HL-60 (cell line): ENCODE measurements at regions not wholly inside any gene's neighbourhood (a gene's known extent, or its start where the extent isn't known, plus 50 kb on each side); places are given as distances from the start of the nearest gene placed in this dataset.

ENCODE experiments used
- DNase-seq, 2 experiments: peaks; one replicate each; pipeline ENCODE4 v3.0.0-alpha.2; 2010 to 2020; ENCODE audit warnings: low read depth in 1 of 2, low spot score in 1 of 2
- H3K27ac ChIP-seq: fragments of 250-450 bp; sonication (Bioruptor Pico); replicated peaks from 2 replicates; pipeline ENCODE4 v1.5.1; 2020; ENCODE audit warnings: mild to moderate bottlenecking, moderate library complexity
- H3K27me3 ChIP-seq: fragments of 250-450 bp; sonication (Bioruptor Pico); 2 replicates; pipeline ENCODE4 v1.5.1; 2021; ENCODE audit warnings: mild to moderate bottlenecking, moderate library complexity; ENCODE audit not compliant: insufficient read depth, poor library complexity, severe bottlenecking
- H3K4me3 ChIP-seq: replicated peaks from 2 replicates; pipeline ENCODE4 v1.5.1; 2011; ENCODE audit warnings: mild to moderate bottlenecking, control low read depth, low read length; ENCODE audit not compliant: insufficient read depth
- GABPA ChIP-seq: IDR thresholded peaks from 2 replicates; pipeline ENCODE4 v1.6.1; 2012; ENCODE audit warnings: low read depth
- POLR2AphosphoS5 ChIP-seq: IDR thresholded peaks from 2 replicates; pipeline ENCODE4 v1.6.1; 2012; ENCODE audit warnings: low read depth
- SPI1 ChIP-seq: IDR thresholded peaks from 2 replicates; pipeline ENCODE4 v1.6.1; 2012; ENCODE audit warnings: low read depth, mild to moderate bottlenecking, borderline replicate concordance
- TF ChIP-seq, protein P1 (sequence below): IDR thresholded peaks from one replicate; pipeline ENCODE4 v1.5.1; 2011; ENCODE audit warnings: low read length, control low read depth, inconsistent platforms; ENCODE audit not compliant: insufficient read depth
- TF ChIP-seq, protein P2 (sequence below): IDR thresholded peaks from 2 replicates; pipeline ENCODE4 v1.6.1; 2012; ENCODE audit warnings: low read depth; ENCODE audit not compliant: insufficient replicate concordance

DNA sequence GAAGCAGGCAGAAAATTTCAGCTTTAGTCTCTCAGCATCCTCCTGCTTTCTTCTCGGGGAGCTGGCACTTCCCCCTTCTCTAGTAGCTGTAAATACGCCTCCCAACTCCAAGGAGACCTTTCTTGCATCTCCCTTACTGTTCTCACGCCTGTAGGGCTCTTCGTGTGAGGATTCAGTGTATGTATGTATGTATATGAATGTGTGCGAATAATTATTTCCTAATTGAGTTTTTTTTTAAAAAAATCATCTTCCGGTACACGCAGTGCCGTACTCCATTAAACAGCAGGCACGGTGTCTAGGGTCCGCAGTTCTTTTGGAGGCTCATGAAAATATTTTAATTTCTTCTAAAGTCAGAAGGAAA, 85.4 kb downstream of the HFE start:
- H3K27ac ChIP-seq, result peak overlapping the region; percentile 97
- TF ChIP-seq, protein P1, sequence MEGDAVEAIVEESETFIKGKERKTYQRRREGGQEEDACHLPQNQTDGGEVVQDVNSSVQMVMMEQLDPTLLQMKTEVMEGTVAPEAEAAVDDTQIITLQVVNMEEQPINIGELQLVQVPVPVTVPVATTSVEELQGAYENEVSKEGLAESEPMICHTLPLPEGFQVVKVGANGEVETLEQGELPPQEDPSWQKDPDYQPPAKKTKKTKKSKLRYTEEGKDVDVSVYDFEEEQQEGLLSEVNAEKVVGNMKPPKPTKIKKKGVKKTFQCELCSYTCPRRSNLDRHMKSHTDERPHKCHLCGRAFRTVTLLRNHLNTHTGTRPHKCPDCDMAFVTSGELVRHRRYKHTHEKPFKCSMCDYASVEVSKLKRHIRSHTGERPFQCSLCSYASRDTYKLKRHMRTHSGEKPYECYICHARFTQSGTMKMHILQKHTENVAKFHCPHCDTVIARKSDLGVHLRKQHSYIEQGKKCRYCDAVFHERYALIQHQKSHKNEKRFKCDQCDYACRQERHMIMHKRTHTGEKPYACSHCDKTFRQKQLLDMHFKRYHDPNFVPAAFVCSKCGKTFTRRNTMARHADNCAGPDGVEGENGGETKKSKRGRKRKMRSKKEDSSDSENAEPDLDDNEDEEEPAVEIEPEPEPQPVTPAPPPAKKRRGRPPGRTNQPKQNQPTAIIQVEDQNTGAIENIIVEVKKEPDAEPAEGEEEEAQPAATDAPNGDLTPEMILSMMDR, result no peak
- TF ChIP-seq, protein P2, sequence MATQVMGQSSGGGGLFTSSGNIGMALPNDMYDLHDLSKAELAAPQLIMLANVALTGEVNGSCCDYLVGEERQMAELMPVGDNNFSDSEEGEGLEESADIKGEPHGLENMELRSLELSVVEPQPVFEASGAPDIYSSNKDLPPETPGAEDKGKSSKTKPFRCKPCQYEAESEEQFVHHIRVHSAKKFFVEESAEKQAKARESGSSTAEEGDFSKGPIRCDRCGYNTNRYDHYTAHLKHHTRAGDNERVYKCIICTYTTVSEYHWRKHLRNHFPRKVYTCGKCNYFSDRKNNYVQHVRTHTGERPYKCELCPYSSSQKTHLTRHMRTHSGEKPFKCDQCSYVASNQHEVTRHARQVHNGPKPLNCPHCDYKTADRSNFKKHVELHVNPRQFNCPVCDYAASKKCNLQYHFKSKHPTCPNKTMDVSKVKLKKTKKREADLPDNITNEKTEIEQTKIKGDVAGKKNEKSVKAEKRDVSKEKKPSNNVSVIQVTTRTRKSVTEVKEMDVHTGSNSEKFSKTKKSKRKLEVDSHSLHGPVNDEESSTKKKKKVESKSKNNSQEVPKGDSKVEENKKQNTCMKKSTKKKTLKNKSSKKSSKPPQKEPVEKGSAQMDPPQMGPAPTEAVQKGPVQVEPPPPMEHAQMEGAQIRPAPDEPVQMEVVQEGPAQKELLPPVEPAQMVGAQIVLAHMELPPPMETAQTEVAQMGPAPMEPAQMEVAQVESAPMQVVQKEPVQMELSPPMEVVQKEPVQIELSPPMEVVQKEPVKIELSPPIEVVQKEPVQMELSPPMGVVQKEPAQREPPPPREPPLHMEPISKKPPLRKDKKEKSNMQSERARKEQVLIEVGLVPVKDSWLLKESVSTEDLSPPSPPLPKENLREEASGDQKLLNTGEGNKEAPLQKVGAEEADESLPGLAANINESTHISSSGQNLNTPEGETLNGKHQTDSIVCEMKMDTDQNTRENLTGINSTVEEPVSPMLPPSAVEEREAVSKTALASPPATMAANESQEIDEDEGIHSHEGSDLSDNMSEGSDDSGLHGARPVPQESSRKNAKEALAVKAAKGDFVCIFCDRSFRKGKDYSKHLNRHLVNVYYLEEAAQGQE, result peak; percentile 26
- TF ChIP-seq GABPA, result no peak
- TF ChIP-seq SPI1, result peak; percentile 94
- peak overlapping the region; percentile 62 for H3K4me3 ChIP-seq
- no peaks in the 10 kb centered on the region for H3K27me3 ChIP-seq
- DNase-seq, result peak; percentile 50 to 57

DNA sequence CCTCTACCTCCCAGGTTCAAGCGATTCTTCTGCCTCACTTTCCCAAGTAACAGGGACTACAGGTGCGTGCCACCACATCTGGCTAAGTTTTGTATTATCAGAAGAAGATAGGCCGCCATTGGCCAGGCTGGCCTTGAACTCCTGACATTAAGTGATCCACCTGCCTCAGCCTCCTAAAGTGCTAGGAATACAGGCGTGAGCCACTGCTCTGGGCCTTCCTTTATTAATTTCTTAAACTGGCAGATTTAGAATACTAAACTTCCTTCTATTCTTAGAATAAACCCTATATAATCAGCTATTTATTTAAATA, 86.6 kb downstream of the HFE start:
- peak overlapping the region; percentile 97 for H3K27ac ChIP-seq
- no peak overlapping the region for H3K4me3 ChIP-seq
- no peaks in the 10 kb centered on the region for H3K27me3 ChIP-seq
- DNase-seq, result peak in 1 of 2 experiments; percentile 3
- TF ChIP-seq, protein P1, result no peak
- no peak for TF ChIP-seq GABPA
- TF ChIP-seq, protein P2, result no peak
- no peak for TF ChIP-seq POLR2AphosphoS5
- TF ChIP-seq SPI1, result no peak

DNA sequence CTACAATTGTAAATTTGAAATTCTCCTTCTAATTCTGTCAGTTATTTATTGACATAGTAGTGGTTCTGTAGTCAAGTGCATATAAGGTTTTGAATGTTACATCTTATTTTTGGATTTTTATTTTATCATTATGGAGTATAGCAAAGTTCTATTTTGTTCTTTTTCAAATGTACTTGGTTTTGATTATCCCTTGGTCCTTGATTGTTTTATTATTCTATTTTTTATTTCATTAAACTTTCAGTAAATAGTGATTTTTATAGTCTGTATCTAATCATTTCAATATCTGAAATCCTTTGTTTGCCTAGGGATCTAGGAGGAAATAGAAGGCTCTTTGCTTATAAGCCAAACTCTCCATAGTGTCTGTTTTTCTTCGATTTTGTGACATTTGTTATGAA, 87.8 kb downstream of the HFE start:
- no peak for DNase-seq
- no peaks in the 10 kb centered on the region for H3K27me3 ChIP-seq
- H3K4me3 ChIP-seq, result no peak overlapping the region
- no peak for TF ChIP-seq POLR2AphosphoS5
- TF ChIP-seq, protein P2, result no peak
- TF ChIP-seq, protein P1, result no peak
- no peak for TF ChIP-seq GABPA
- TF ChIP-seq SPI1, result no peak
- no peak overlapping the region for H3K27ac ChIP-seq
